H1 (cell line): ENCODE measurements at regions not wholly inside any gene's neighbourhood (a gene's known extent, or its start where the extent isn't known, plus 50 kb on each side); places are given as distances from the start of the nearest gene placed in this dataset.

Source experiments
- CTCF ChIA-PET: fragments of 300-600 bp; sonication (Branson Sonifier 250); formaldehyde crosslinking; loops from one replicate; lab custom pipeline; 2021; ENCODE audit not compliant: partially characterized antibody; lab: Charles Lee
- POLR2A ChIA-PET: fragments of 300-600 bp; sonication (Branson Sonifier 250); formaldehyde crosslinking; loops from one replicate; lab custom pipeline; 2021; ENCODE audit warnings: inconsistent platforms; ENCODE audit not compliant: partially characterized antibody; lab: Charles Lee
- DNase-seq, 2 experiments: peaks; one replicate each; pipeline versions ENCODE4 v3.0.0 to v3.0.0-alpha.2; 2010 to 2022; ENCODE audit warnings: low spot score in 2 of 2, low read depth in 1 of 2, mixed read lengths in 1 of 2
- FAIRE-seq: peaks from 2 replicates; lab custom pipeline; 2011; peaks lifted over from hg19 to GRCh38; lab: Jason Lieb, UNC
- H2AFZ ChIP-seq: 2 replicates; pipeline ENCODE4 v1.8.1; 2012; ENCODE audit warnings: low read length, inconsistent platforms
- H2AK5ac ChIP-seq: 2 replicates; pipeline ENCODE4 v1.6.1; 2013; ENCODE audit warnings: low read depth, low read length
- H2BK120ac ChIP-seq: replicated peaks from 2 replicates; pipeline ENCODE3; 2013; ENCODE audit warnings: low read depth, low read length, inconsistent platforms
- H2BK12ac ChIP-seq: 2 replicates; pipeline ENCODE4 v1.6.1; 2013; ENCODE audit warnings: low read depth, low read length
- H2BK15ac ChIP-seq: 2 replicates; pipeline ENCODE4 v1.6.1; 2013; ENCODE audit warnings: low read length
- H2BK20ac ChIP-seq: 2 replicates; pipeline ENCODE4 v1.6.1; 2013; ENCODE audit warnings: low read length
- H2BK5ac ChIP-seq: 2 replicates; pipeline ENCODE4 v1.6.1; 2013; ENCODE audit warnings: low read depth, low read length
- H3K14ac ChIP-seq: 2 replicates; pipeline ENCODE4 v1.6.1; 2013; ENCODE audit warnings: inconsistent platforms; ENCODE audit not compliant: insufficient read length
- H3K18ac ChIP-seq: 2 replicates; pipeline ENCODE4 v1.6.1; 2013; ENCODE audit warnings: low read length; ENCODE audit errors: extremely low read depth
- H3K23ac ChIP-seq: 2 replicates; pipeline ENCODE4 v1.6.1; 2013; ENCODE audit warnings: inconsistent platforms; ENCODE audit not compliant: insufficient read length
- H3K23me2 ChIP-seq: 2 replicates; pipeline ENCODE4 v1.6.1; 2013; ENCODE audit warnings: low read depth, low read length
- H3K27ac ChIP-seq: 2 replicates; pipeline ENCODE4 v1.6.1; 2011; ENCODE audit warnings: low read depth, low read length, inconsistent platforms
- H3K27me3 ChIP-seq, 4 experiments: replicated peaks in 1 of 4; 1 replicate in 1 of 4; 2 replicates in 3 of 4; pipeline versions ENCODE4 v1.6.1 to v1.8.1; 2011 to 2013; ENCODE audit warnings: low read length in 3 of 4, mild to moderate bottlenecking in 3 of 4, inconsistent platforms in 2 of 4, mixed read lengths in 2 of 4, moderate library complexity in 1 of 4; ENCODE audit not compliant: control insufficient read depth in 3 of 4, insufficient read depth in 3 of 4; ENCODE audit errors: extremely low read depth in 1 of 4
- H3K36me3 ChIP-seq, 4 experiments: 2 replicates each; pipeline versions ENCODE4 v1.6.1 to v1.8.1; 2011 to 2013; ENCODE audit warnings: mild to moderate bottlenecking in 4 of 4, low read length in 3 of 4, moderate library complexity in 2 of 4, control low read depth in 1 of 4, inconsistent platforms in 1 of 4; ENCODE audit not compliant: insufficient read depth in 4 of 4, control insufficient read depth in 2 of 4
- H3K4ac ChIP-seq: replicated peaks from 2 replicates; pipeline ENCODE3; 2013; ENCODE audit warnings: low read length, low read depth, mixed read lengths, inconsistent platforms; ENCODE audit not compliant: insufficient read length
- H3K4me1 ChIP-seq, 4 experiments: replicated peaks in 1 of 4; 1 replicate in 1 of 4; 2 replicates in 3 of 4; pipeline versions ENCODE4 v1.6.1 to v1.8.1; 2011 to 2013; ENCODE audit warnings: low read length in 3 of 4, inconsistent platforms in 2 of 4, mixed read lengths in 1 of 4; ENCODE audit not compliant: insufficient read depth in 4 of 4, control insufficient read depth in 3 of 4
- H3K4me2 ChIP-seq, 2 experiments: 2 replicates each; pipeline versions ENCODE4 v1.6.1 to v1.8.1; 2011 to 2013; ENCODE audit warnings: low read depth in 2 of 2, low read length in 2 of 2, control low read depth in 1 of 2, inconsistent platforms in 1 of 2, mild to moderate bottlenecking in 1 of 2; ENCODE audit not compliant: insufficient read depth in 1 of 2
- H3K4me3 ChIP-seq, 4 experiments: fragments of 200-600, 300-600 bp in 1 of 4; sonication (generic), shearing (Covaris generic), sonication (Bioruptor Twin) in 1 of 4; 2 replicates each; pipeline versions ENCODE4 v1.5.1 to v1.8.1; 2011 to 2016; ENCODE audit warnings: low read length in 4 of 4, low read depth in 3 of 4, control low read depth in 2 of 4, inconsistent platforms in 2 of 4, mild to moderate bottlenecking in 2 of 4, mixed read lengths in 1 of 4, moderate library complexity in 1 of 4; ENCODE audit not compliant: insufficient read depth in 2 of 4; ENCODE audit errors: extremely low read depth in 1 of 4
- H3K56ac ChIP-seq: replicated peaks from 2 replicates; pipeline ENCODE3; 2013; ENCODE audit warnings: low read depth, mild to moderate bottlenecking, mixed read lengths, low read length, inconsistent platforms; ENCODE audit not compliant: insufficient read length
- H3K79me1 ChIP-seq: 2 replicates; pipeline ENCODE4 v1.6.1; 2013; ENCODE audit warnings: low read depth, low read length, control low read depth
- H3K79me2 ChIP-seq, 2 experiments: 2 replicates each; pipeline versions ENCODE4 v1.6.1 to v1.8.1; 2012 to 2013; ENCODE audit warnings: low read length in 2 of 2, mild to moderate bottlenecking in 2 of 2, inconsistent platforms in 1 of 2; ENCODE audit not compliant: insufficient read depth in 2 of 2, control insufficient read depth in 1 of 2
- H3K9ac ChIP-seq, 4 experiments: replicated peaks in 1 of 4; 1 replicate in 1 of 4; 2 replicates in 3 of 4; pipeline versions ENCODE4 v1.6.1 to v1.8.1; 2011 to 2013; ENCODE audit warnings: low read depth in 3 of 4, low read length in 3 of 4, control low read depth in 2 of 4, mild to moderate bottlenecking in 2 of 4, moderate library complexity in 2 of 4, inconsistent platforms in 1 of 4; ENCODE audit errors: extremely low read depth in 1 of 4
- H3K9me3 ChIP-seq, 2 experiments: 2 replicates each; pipeline versions ENCODE4 v1.6.1 to v1.8.1; 2012 to 2013; ENCODE audit warnings: mild to moderate bottlenecking in 2 of 2, moderate library complexity in 2 of 2, control low read depth in 1 of 2, inconsistent platforms in 1 of 2, low read depth in 1 of 2, low read length in 1 of 2, mixed read lengths in 1 of 2; ENCODE audit not compliant: insufficient read depth in 2 of 2
- H4K20me1 ChIP-seq, 2 experiments: replicated peaks in 1 of 2; 2 replicates each; pipeline versions ENCODE3 to v1.8.1; 2011 to 2013; ENCODE audit warnings: inconsistent platforms in 2 of 2, low read length in 2 of 2, mild to moderate bottlenecking in 1 of 2; ENCODE audit not compliant: insufficient read depth in 2 of 2, control insufficient read depth in 1 of 2
- H4K5ac ChIP-seq: 2 replicates; pipeline ENCODE4 v1.6.1; 2013; ENCODE audit warnings: low read length, low read depth, mixed read lengths, inconsistent platforms; ENCODE audit not compliant: insufficient read length
- H4K8ac ChIP-seq: 2 replicates; pipeline ENCODE4 v1.8.0; 2013; ENCODE audit warnings: mild to moderate bottlenecking, moderate library complexity, low read length, inconsistent platforms; ENCODE audit not compliant: insufficient read depth; ENCODE audit errors: extremely low read depth
- H4K91ac ChIP-seq: replicated peaks from 2 replicates; pipeline ENCODE3; 2013; ENCODE audit warnings: low read length, mixed read lengths, inconsistent platforms; ENCODE audit not compliant: insufficient read length
- EP300 ChIP-seq, 2 experiments: IDR thresholded peaks; 1 replicate in 1 of 2; 2 replicates in 1 of 2; pipeline ENCODE4 v1.6.1; 2011 to 2012; ENCODE audit warnings: low read depth in 2 of 2, low read length in 2 of 2, mild to moderate bottlenecking in 2 of 2, borderline replicate concordance in 1 of 2, inconsistent platforms in 1 of 2, moderate library complexity in 1 of 2
- RAD21 ChIP-seq, 2 experiments: IDR thresholded peaks in 1 of 2; conservative IDR thresholded peaks in 1 of 2; 2 replicates each; pipeline ENCODE4 v1.6.1; 2011; ENCODE audit warnings: low read depth in 2 of 2, low read length in 2 of 2, improper control_type of control experiment in 1 of 2, inconsistent platforms in 1 of 2, mild to moderate bottlenecking in 1 of 2, moderate library complexity in 1 of 2
- WGBS, 2 experiments: shearing (Covaris generic) in 1 of 2; methylation state at CpG; one replicate each; pipeline versions ENCODE4 v1.1.6 to v1.1.7; 2013 to 2015; ENCODE audit warnings: low lambda C conversion rate in 2 of 2, mixed read lengths in 2 of 2, inconsistent platforms in 1 of 2, low coverage in 1 of 2, missing lambda C conversion rate in 1 of 2; ENCODE audit not compliant: insufficient replicate concordance in 2 of 2, insufficient coverage in 1 of 2, insufficient read length in 1 of 2; ENCODE audit errors: extremely low coverage in 1 of 2, missing lambda C conversion rate in 1 of 2; 5-methylcytosine and 5-hydroxymethylcytosine counted together

- Histone ChIP-seq H4K8ac (no peak overlapping the region), H3K23ac (no peak overlapping the region), H4K20me1 (no peaks in the 10 kb centered on the region), H2BK5ac (no peak overlapping the region), H3K27ac (no peak overlapping the region), H2BK15ac (no peak overlapping the region), H2BK20ac (no peak overlapping the region), H2AK5ac (no peak overlapping the region), H3K4me3 (no peak overlapping the region), H3K36me3 (no peaks in the 10 kb centered on the region), H3K4me1 (no peaks in the 10 kb centered on the region), H3K9me3 (no peaks in the 10 kb centered on the region), H3K23me2 (no peaks in the 10 kb centered on the region; the same call in 1 of the 2 replicates), H2AFZ (no peak overlapping the region), H3K9ac (no peak overlapping the region), H3K18ac (no peak overlapping the region), H4K5ac (no peak overlapping the region), H3K27me3 (no peaks in the 10 kb centered on the region), H3K56ac (no peak overlapping the region), H4K91ac (no peak overlapping the region), H3K14ac (no peak overlapping the region), H2BK120ac (no peak overlapping the region), H3K4ac (no peak overlapping the region), H3K79me1 (no peaks in the 10 kb centered on the region), H2BK12ac (no peak overlapping the region), H3K4me2 (no peak overlapping the region), H3K79me2 (no peaks in the 10 kb centered on the region)
- POLR2A ChIA-PET = no interaction called here
- TF ChIP-seq RAD21 (IDR thresholded peaks at IDR 0.05 in 1 of 2, conservative IDR thresholded peaks at IDR 0.05 in 1 of 2; ENCODE audit: low read depth in 2 of 2, low read length in 2 of 2) (no peak), EP300 (IDR thresholded peaks at IDR 0.05; ENCODE audit: borderline replicate concordance in 1 of 2, low read depth in 2 of 2, low read length in 2 of 2) (no peak)
- WGBS, 2 experiments = 92% methylated on average over 17 of the region's 17 CpGs; no CpG with 5 or more reads in 1 of the 2 experiments
- CTCF ChIA-PET = no interaction called here
- FAIRE-seq = no peak
- no peak for DNase-seq
Observed at GRCh38 chr10:10923029-10923651, 94.5 kb upstream of the CELF2 start.
